ENCODE measurements at regions not wholly inside any gene's neighbourhood (a gene's known extent, or its start where the extent isn't known, plus 50 kb on each side); places are given as distances from the start of the nearest gene placed in this dataset.

DNA sequence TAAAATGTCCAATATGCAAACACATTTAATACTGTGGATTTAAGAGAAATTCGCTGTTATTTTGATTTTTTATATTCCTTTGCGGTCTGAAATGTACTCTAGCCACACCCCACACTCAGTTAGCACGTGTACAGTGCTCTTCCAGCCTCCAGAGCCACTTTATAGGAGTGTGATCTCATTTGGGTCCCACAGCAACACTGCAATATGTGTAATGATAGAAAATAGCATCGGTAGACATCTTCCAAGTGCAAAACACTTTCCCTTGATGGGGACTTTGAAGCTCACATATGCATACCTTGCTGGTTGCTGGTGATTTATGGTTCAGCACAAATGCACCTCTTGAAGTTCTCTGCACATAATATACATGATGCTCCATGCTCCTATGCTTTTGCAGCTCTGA, 148.3 kb downstream of the GAS1 start:
- Histone ChIP-seq H2AFZ (ENCODE audit: insufficient read depth, low read depth, low read length, poor library complexity, severe bottlenecking) (no peak overlapping the region), H4K20me1 (ENCODE audit: control insufficient read depth, insufficient read depth, low read length, poor library complexity, severe bottlenecking) (no peaks in the 10 kb centered on the region), H3K9ac (ENCODE audit: low read length) (no peak overlapping the region), H3K27ac (ENCODE audit: low read length in 2 of 2) (no peak overlapping the region), H3K4me2 (replicated peaks; ENCODE audit: low read depth, low read length, poor library complexity, severe bottlenecking) (no peak overlapping the region), H3K27me3 (replicated peaks in 1 of 4; ENCODE audit: control extremely low read depth in 1 of 4, control insufficient read depth in 3 of 4, insufficient read depth in 4 of 4, low read length in 3 of 4) (no peaks in the 10 kb centered on the region), H3K36me3 (replicated peaks in 1 of 2; ENCODE audit: control extremely low read depth in 1 of 2, control insufficient read depth in 1 of 2, extremely low read depth in 1 of 2, insufficient read depth in 2 of 2, low read length in 1 of 2) (no peaks in the 10 kb centered on the region), H3K79me2 (ENCODE audit: control insufficient read depth, insufficient read depth, low read length) (no peaks in the 10 kb centered on the region), H3K4me3 (ENCODE audit: control extremely low read depth in 1 of 5, extremely low read depth in 1 of 5, insufficient read depth in 1 of 5, low read depth in 2 of 5, low read length in 4 of 5) (no peak overlapping the region), H3K4me1 (ENCODE audit: control insufficient read depth in 2 of 2, insufficient read depth in 2 of 2, low read length in 2 of 2) (no peaks in the 10 kb centered on the region), H3K9me3 (ENCODE audit: control extremely low read depth in 1 of 3, control insufficient read depth in 2 of 3, insufficient read depth in 1 of 3, low read length in 2 of 3) (peaks cover 0 to 4% (median 0%) of the 10 kb centered on the region in 3 donors)
- Mint-ChIP-seq H3K27me3 (no peaks in the 10 kb centered on the region), H3K27ac (no peak overlapping the region), H3K4me1 (no peaks in the 10 kb centered on the region), H3K9me3 (ENCODE audit: insufficient read depth) (peaks cover 7% of the 10 kb centered on the region), H3K4me3 (no peak overlapping the region)
- intact Hi-C loops (cut with micrococcal nuclease), result no loop called here
- DNase-seq (no peak), ATAC-seq (ENCODE audit: low read depth) (no peak)
- ChIA-PET CTCF (no interaction called here), POLR2A (no interaction called here)
- no peak for TF ChIP-seq EZH2 (IDR thresholded peaks at IDR 0.05; ENCODE audit: borderline replicate concordance, insufficient read depth, low read depth, low read length, poor library complexity, severe bottlenecking)
- TF ChIP-seq, protein P1, sequence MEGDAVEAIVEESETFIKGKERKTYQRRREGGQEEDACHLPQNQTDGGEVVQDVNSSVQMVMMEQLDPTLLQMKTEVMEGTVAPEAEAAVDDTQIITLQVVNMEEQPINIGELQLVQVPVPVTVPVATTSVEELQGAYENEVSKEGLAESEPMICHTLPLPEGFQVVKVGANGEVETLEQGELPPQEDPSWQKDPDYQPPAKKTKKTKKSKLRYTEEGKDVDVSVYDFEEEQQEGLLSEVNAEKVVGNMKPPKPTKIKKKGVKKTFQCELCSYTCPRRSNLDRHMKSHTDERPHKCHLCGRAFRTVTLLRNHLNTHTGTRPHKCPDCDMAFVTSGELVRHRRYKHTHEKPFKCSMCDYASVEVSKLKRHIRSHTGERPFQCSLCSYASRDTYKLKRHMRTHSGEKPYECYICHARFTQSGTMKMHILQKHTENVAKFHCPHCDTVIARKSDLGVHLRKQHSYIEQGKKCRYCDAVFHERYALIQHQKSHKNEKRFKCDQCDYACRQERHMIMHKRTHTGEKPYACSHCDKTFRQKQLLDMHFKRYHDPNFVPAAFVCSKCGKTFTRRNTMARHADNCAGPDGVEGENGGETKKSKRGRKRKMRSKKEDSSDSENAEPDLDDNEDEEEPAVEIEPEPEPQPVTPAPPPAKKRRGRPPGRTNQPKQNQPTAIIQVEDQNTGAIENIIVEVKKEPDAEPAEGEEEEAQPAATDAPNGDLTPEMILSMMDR (IDR thresholded peaks at IDR 0.05), result no peak
- no CpG with 5 or more reads among the region's 4 CpGs for WGBS (ENCODE audit: insufficient coverage)

DNA sequence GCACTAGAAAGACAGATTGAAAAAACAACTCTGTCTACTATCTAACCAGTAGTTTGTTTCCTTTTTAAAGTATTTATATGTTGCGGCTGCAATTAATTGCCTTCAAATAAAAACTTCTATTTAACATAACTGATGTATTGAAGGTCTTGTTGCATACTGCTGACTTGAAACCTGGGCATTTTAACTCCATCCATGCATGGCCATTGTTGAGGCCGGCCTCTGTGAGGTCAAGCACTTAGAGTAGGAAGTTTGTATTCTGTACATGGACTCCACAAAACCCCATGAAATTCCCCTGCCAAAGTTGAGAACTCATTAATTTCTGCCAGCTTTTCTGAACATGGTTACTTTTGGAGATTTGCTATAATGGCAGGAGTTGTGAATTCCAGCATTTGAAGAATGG, 150.6 kb downstream of the GAS1 start:
- H4K20me1 ChIP-seq (ENCODE audit: control insufficient read depth, insufficient read depth, low read length, poor library complexity, severe bottlenecking), result no peaks in the 10 kb centered on the region
- DNase-seq (no peak), ATAC-seq (ENCODE audit: low read depth) (no peak)
- H3K4me1 ChIP-seq (ENCODE audit: control insufficient read depth in 2 of 2, insufficient read depth in 2 of 2, low read length in 2 of 2), result no peaks in the 10 kb centered on the region
- H3K27me3 Mint-ChIP-seq, result no peaks in the 10 kb centered on the region
- no peaks in the 10 kb centered on the region for H3K9me3 Mint-ChIP-seq (ENCODE audit: insufficient read depth)
- H3K9ac ChIP-seq (ENCODE audit: low read length), result no peak overlapping the region
- no peak overlapping the region for H3K4me3 Mint-ChIP-seq
- no peaks in the 10 kb centered on the region for H3K27me3 ChIP-seq (replicated peaks in 1 of 4; ENCODE audit: control extremely low read depth in 1 of 4, control insufficient read depth in 3 of 4, insufficient read depth in 4 of 4, low read length in 3 of 4)
- no peaks in the 10 kb centered on the region for H3K36me3 ChIP-seq (replicated peaks in 1 of 2; ENCODE audit: control extremely low read depth in 1 of 2, control insufficient read depth in 1 of 2, extremely low read depth in 1 of 2, insufficient read depth in 2 of 2, low read length in 1 of 2)
- peaks cover 0 to 4% (median 0%) of the 10 kb centered on the region in 3 donors for H3K9me3 ChIP-seq (ENCODE audit: control extremely low read depth in 1 of 3, control insufficient read depth in 2 of 3, insufficient read depth in 1 of 3, low read length in 2 of 3)
- no peak overlapping the region for H2AFZ ChIP-seq (ENCODE audit: insufficient read depth, low read depth, low read length, poor library complexity, severe bottlenecking)
- CTCF ChIA-PET, result no interaction called here
- TF ChIP-seq EZH2 (IDR thresholded peaks at IDR 0.05; ENCODE audit: borderline replicate concordance, insufficient read depth, low read depth, low read length, poor library complexity, severe bottlenecking), result no peak
- TF ChIP-seq, protein P1 (IDR thresholded peaks at IDR 0.05), result no peak
- H3K79me2 ChIP-seq (ENCODE audit: control insufficient read depth, insufficient read depth, low read length), result no peaks in the 10 kb centered on the region
- H3K27ac Mint-ChIP-seq, result no peak overlapping the region
- no peak overlapping the region for H3K4me2 ChIP-seq (replicated peaks; ENCODE audit: low read depth, low read length, poor library complexity, severe bottlenecking)
- no peak overlapping the region for H3K4me3 ChIP-seq (ENCODE audit: control extremely low read depth in 1 of 5, extremely low read depth in 1 of 5, insufficient read depth in 1 of 5, low read depth in 2 of 5, low read length in 4 of 5)
- H3K27ac ChIP-seq (ENCODE audit: low read length in 2 of 2), result no peak overlapping the region
- intact Hi-C loops (cut with micrococcal nuclease), result no loop called here
- POLR2A ChIA-PET, result no interaction called here
- no CpG with 5 or more reads among the region's 2 CpGs for WGBS (ENCODE audit: insufficient coverage)
- no peaks in the 10 kb centered on the region for H3K4me1 Mint-ChIP-seq
